Panc1 (cell line): ENCODE measurements at regions not wholly inside any gene's neighbourhood (a gene's known extent, or its start where the extent isn't known, plus 50 kb on each side); places are given as distances from the start of the nearest gene placed in this dataset.

Experiments used
- CTCF ChIP-seq: fragments of 450-650 bp; IDR thresholded peaks from 2 replicates; pipeline ENCODE4 v1.5.1; 2017; ENCODE audit warnings: mild to moderate bottlenecking
- POLR2AphosphoS5 ChIP-seq: IDR thresholded peaks from 2 replicates; pipeline ENCODE4 v1.6.1; 2012; ENCODE audit warnings: mild to moderate bottlenecking, low read depth, low read length, moderate library complexity

GRCh38 chr12:89098441-89099112 is 253.7 kb downstream of the DUSP6 start:
- TF ChIP-seq CTCF (no peak), POLR2AphosphoS5 (no peak)
